Esophagus muscularis mucosa (tissue), 4 donors: ENCODE measurements at regions not wholly inside any gene's neighbourhood (a gene's known extent, or its start where the extent isn't known, plus 50 kb on each side); places are given as distances from the start of the nearest gene placed in this dataset.
A peak's percentile ranks its signal among the peaks of the same experiment; 100 is the strongest.
"Not testable (repeated sequence)": the region's sequence is repeated elsewhere in the genome, so short reads cannot be mapped to it uniquely, and the experiment has no call there.

Experiments
- DNase-seq: peaks from one replicate; pipeline ENCODE4 v3.0.0-alpha.2; 2017; ENCODE audit errors: extremely low spot score
- H3K27ac ChIP-seq, 4 donors: fragments of 200-600 bp; sonication (generic); replicated peaks in 1 of 4; 1 replicate in 3 of 4; 2 replicates in 1 of 4; pipeline ENCODE4 v1.5.1; 2016 to 2019; ENCODE audit warnings: mild to moderate bottlenecking in 1 of 4
- H3K27me3 ChIP-seq, 4 donors: fragments of 200-600 bp; sonication (generic); one replicate each; pipeline versions ENCODE4 v1.5.1 to v1.6.0; 2016 to 2019
- H3K36me3 ChIP-seq, 4 donors: fragments of 200-600 bp; sonication (generic); one replicate each; pipeline ENCODE4 v1.5.1; 2016 to 2019
- H3K4me1 ChIP-seq, 4 donors: fragments of 200-600 bp; sonication (generic); one replicate each; pipeline ENCODE4 v1.5.1; 2016 to 2019
- H3K4me3 ChIP-seq, 4 donors: fragments of 200-600 bp; sonication (generic); 1 replicate in 2 of 4; 2 replicates in 2 of 4; pipeline ENCODE4 v1.5.1; 2016 to 2019; ENCODE audit warnings: mild to moderate bottlenecking in 4 of 4, moderate library complexity in 1 of 4
- H3K9me3 ChIP-seq, 4 donors: fragments of 200-600 bp; sonication (generic); 1 replicate in 3 of 4; 2 replicates in 1 of 4; pipeline ENCODE4 v1.5.1; 2016 to 2019
- CTCF ChIP-seq, 3 experiments: fragments of 200-600 bp in 2 of 3; fragments of 450-650 bp in 1 of 3; sonication (generic) in 2 of 3; IDR thresholded peaks; one replicate each; pipeline ENCODE4 v1.5.1; 2017 to 2019; ENCODE audit warnings: antibody characterized with exemption in 3 of 3, mild to moderate bottlenecking in 2 of 3, moderate library complexity in 1 of 3
- EP300 ChIP-seq: sonication (generic); formaldehyde crosslinking; IDR thresholded peaks from one replicate; pipeline ENCODE4 v1.6.1; 2017; ENCODE audit warnings: antibody characterized with exemption
- POLR2A ChIP-seq: fragments of 450-650 bp; IDR thresholded peaks from one replicate; pipeline ENCODE4 v1.6.1; 2017; ENCODE audit warnings: antibody characterized with exemption, moderate library complexity, mild to moderate bottlenecking, low read depth
- POLR2AphosphoS5 ChIP-seq, 2 donors: sonication (generic); formaldehyde crosslinking; IDR thresholded peaks; one replicate each; pipeline ENCODE4 v1.6.1; 2017; ENCODE audit warnings: antibody characterized with exemption in 2 of 2
- WGBS: methylation state at CpG from one replicate; pipeline ENCODE4 v1.1.5; 2018; 5-methylcytosine and 5-hydroxymethylcytosine counted together
- intact Hi-C: fragments of 100-400 bp; cut with DNase I; formaldehyde crosslinking; loops from one replicate; pipeline ENCODE4 v1.15.1; 2023

GRCh38 chr13:49859560-49859959 lies 67.1 kb upstream of the KPNA3 start:
- no peaks in the 10 kb centered on the region for H3K27me3 ChIP-seq
- TF ChIP-seq EP300 (no peak), CTCF (IDR thresholded peaks at IDR 0.05) (no peak), POLR2A (no peak), POLR2AphosphoS5 (IDR thresholded peaks at IDR 0.05) (peak in 1 of 2 donors; percentile 63)
- H3K27ac ChIP-seq = peak overlapping the region; percentile 75 to 85 (median 82)
- peaks cover 0 to 43% (median 34%) of the 10 kb centered on the region in 4 donors for H3K4me1 ChIP-seq
- no peak overlapping the region for H3K4me3 ChIP-seq
- no peaks in the 10 kb centered on the region for H3K9me3 ChIP-seq
- H3K36me3 ChIP-seq = no peaks in the 10 kb centered on the region
- 91% methylated on average over 5 of the region's 5 CpGs for WGBS
- DNase-seq = no peak
- intact Hi-C loops = no loop called here

GRCh38 chr13:49858178-49858856 lies 65.8 kb upstream of the KPNA3 start:
- peaks cover 0 to 43% (median 34%) of the 10 kb centered on the region in 4 donors for H3K4me1 ChIP-seq
- H3K27ac ChIP-seq = peak overlapping the region; percentile 75 to 85 (median 82)
- no peak for DNase-seq
- 59% methylated on average over 3 of the region's 3 CpGs for WGBS
- intact Hi-C loops = no loop called here
- H3K4me3 ChIP-seq = peak overlapping the region in 1 of 4 donors; percentile 6
- H3K27me3 ChIP-seq = no peaks in the 10 kb centered on the region
- TF ChIP-seq POLR2A (no peak), CTCF (IDR thresholded peaks at IDR 0.05) (no peak), POLR2AphosphoS5 (IDR thresholded peaks at IDR 0.05) (peak in 1 of 2 donors; percentile 77), EP300 (peak; percentile 48)
- H3K9me3 ChIP-seq = no peaks in the 10 kb centered on the region
- H3K36me3 ChIP-seq = no peaks in the 10 kb centered on the region

- H3K4me1 ChIP-seq = peaks cover 0 to 43% (median 34%) of the 10 kb centered on the region in 4 donors
- no peaks in the 10 kb centered on the region for H3K27me3 ChIP-seq
- no peaks in the 10 kb centered on the region for H3K9me3 ChIP-seq
- no peaks in the 10 kb centered on the region for H3K36me3 ChIP-seq
- no peak for TF ChIP-seq POLR2AphosphoS5 (IDR thresholded peaks at IDR 0.05)
- no peak for TF ChIP-seq EP300
- TF ChIP-seq POLR2A = no peak
- no peak for TF ChIP-seq CTCF (IDR thresholded peaks at IDR 0.05)
- H3K4me3 ChIP-seq = no peak overlapping the region
- no peak overlapping the region for H3K27ac ChIP-seq
- intact Hi-C loops = no loop called here
- no peak for DNase-seq
- 87% methylated on average over 4 of the region's 4 CpGs for WGBS
Observed at GRCh38 chr13:49855930-49856329, 63.4 kb upstream of the KPNA3 start.

GRCh38 chr13:49853535-49853934 lies 61.1 kb upstream of the KPNA3 start:
- WGBS = 93% methylated on average over 1 of the region's 1 CpG
- TF ChIP-seq POLR2AphosphoS5 (IDR thresholded peaks at IDR 0.05) = no peak
- TF ChIP-seq EP300 = no peak
- no peak for TF ChIP-seq POLR2A
- no peak for TF ChIP-seq CTCF (IDR thresholded peaks at IDR 0.05)
- H3K36me3 ChIP-seq = no peaks in the 10 kb centered on the region
- intact Hi-C loops = no loop called here
- H3K4me3 ChIP-seq = no peak overlapping the region
- H3K9me3 ChIP-seq = no peaks in the 10 kb centered on the region
- H3K27me3 ChIP-seq = no peaks in the 10 kb centered on the region
- H3K27ac ChIP-seq = no peak overlapping the region
- no peak for DNase-seq
- H3K4me1 ChIP-seq = peaks cover 0 to 20% (median 17%) of the 10 kb centered on the region in 4 donors

GRCh38 chr13:49852460-49852859 lies 60.0 kb upstream of the KPNA3 start:
- DNase-seq, H3K36me3 ChIP-seq, H3K27me3 ChIP-seq, H3K27ac ChIP-seq, intact Hi-C loops, H3K9me3 ChIP-seq, H3K4me3 ChIP-seq: not testable (repeated sequence)
- peaks cover 0 to 17% (median 14%) of the 10 kb centered on the region in 4 donors for H3K4me1 ChIP-seq
- 66% methylated on average over 4 of the region's 4 CpGs for WGBS
